Ovary (tissue), 7 donors: ENCODE measurements at regions not wholly inside any gene's neighbourhood (a gene's known extent, or its start where the extent isn't known, plus 50 kb on each side); places are given as distances from the start of the nearest gene placed in this dataset.

ENCODE experiments used
- DNase-seq, 5 donors: peaks; one replicate each; pipeline ENCODE4 v3.0.0-alpha.2; 2019 to 2020
- H3K27ac ChIP-seq, 2 donors: fragments of 200-600 bp; one replicate each; pipeline versions ENCODE4 v1.5.1 to v1.8.0; 2019 to 2022
- H3K27me3 ChIP-seq: fragments of 200-600 bp; one replicate; pipeline ENCODE4 v1.8.0; 2022
- H3K36me3 ChIP-seq: fragments of 200-600 bp; sonication (generic); one replicate; pipeline ENCODE4 v1.5.1; 2019
- H3K4me1 ChIP-seq: one replicate; pipeline ENCODE4 v1.8.1; 2013; ENCODE audit warnings: mild to moderate bottlenecking, moderate library complexity; ENCODE audit not compliant: insufficient read depth
- H3K4me3 ChIP-seq: fragments of 200-600 bp; sonication (generic); one replicate; pipeline ENCODE4 v1.5.1; 2017
- H3K9me3 ChIP-seq, 2 donors: fragments of 200-600 bp in 1 of 2; sonication (generic) in 1 of 2; one replicate each; pipeline versions ENCODE4 v1.5.1 to v1.8.1; 2013 to 2019; ENCODE audit warnings: mild to moderate bottlenecking in 1 of 2, moderate library complexity in 1 of 2
- CTCF ChIP-seq, 3 donors: fragments of 450-650 bp in 2 of 3; fragments of 200-600 bp in 1 of 3; IDR thresholded peaks; one replicate each; pipeline versions ENCODE4 v1.5.1 to v1.8.0; 2016 to 2022; ENCODE audit warnings: antibody characterized with exemption in 3 of 3, mild to moderate bottlenecking in 1 of 3
- EP300 ChIP-seq: sonication (generic); formaldehyde crosslinking; IDR thresholded peaks from one replicate; pipeline ENCODE4 v1.6.1; 2017; ENCODE audit warnings: antibody characterized with exemption
- POLR2A ChIP-seq: fragments of 450-650 bp; IDR thresholded peaks from one replicate; pipeline ENCODE4 v1.6.1; 2017; ENCODE audit warnings: antibody characterized with exemption, mild to moderate bottlenecking, moderate library complexity
- WGBS, 3 donors: extraction: QIAGEN DNeasy Blood & Tissue Kit in 1 of 3; methylation state at CpG; one replicate each; pipeline versions ENCODE4 v1.1.5 to v1.1.7; 2013 to 2017; 5-methylcytosine and 5-hydroxymethylcytosine counted together
- intact Hi-C, 4 donors: fragments of 100-400 bp; cut with DNase I; formaldehyde crosslinking; loops; one replicate each; pipeline versions ENCODE4 v1.11.0 to v1.15.1; 2022 to 2023
- donor health status: DM: no; HTN: no; CAD: no; lungs with moderate emphysema.
- donor health status: DM: no; HTN: no; CAD: no.
- donor health status: Bipolar disorder and iron deficiency.
- donor health status: DM: no; HTN: no; CAD: no.
- donor health status: DM: yes; HTN: yes; CAD: no.

GRCh38 chr18:75341897-75342296 is 85.6 kb downstream of the SMIM21 start:
- no peak for DNase-seq
- Histone ChIP-seq H3K27me3 (no peaks in the 10 kb centered on the region), H3K36me3 (no peaks in the 10 kb centered on the region), H3K9me3 (no peaks in the 10 kb centered on the region), H3K27ac (no peak overlapping the region), H3K4me1 (peaks cover 2% of the 10 kb centered on the region), H3K4me3 (no peak overlapping the region)
- 61 to 78% (median 70%) methylated on average over 6 of the region's 6 CpGs for WGBS, 3 donors
- no peak for TF ChIP-seq CTCF (IDR thresholded peaks at IDR 0.05)
- TF ChIP-seq POLR2A = no peak
- TF ChIP-seq EP300 = no peak
- intact Hi-C loops = no loop called here

GRCh38 chr18:75341267-75341666 is 86.2 kb downstream of the SMIM21 start:
- no peaks in the 10 kb centered on the region for H3K27me3 ChIP-seq
- H3K36me3 ChIP-seq = no peaks in the 10 kb centered on the region
- H3K4me3 ChIP-seq = no peak overlapping the region
- TF ChIP-seq CTCF (IDR thresholded peaks at IDR 0.05) = no peak
- no peak for TF ChIP-seq POLR2A
- no peak for TF ChIP-seq EP300
- H3K27ac ChIP-seq = no peak overlapping the region
- 21 to 41% (median 28%) methylated on average over 9 of the region's 9 CpGs for WGBS, 3 donors
- intact Hi-C loops = no loop called here
- peak in 1 of 5 donors; percentile 40 for DNase-seq
- H3K4me1 ChIP-seq = peaks cover 2% of the 10 kb centered on the region
- H3K9me3 ChIP-seq = no peaks in the 10 kb centered on the region

GRCh38 chr18:75339936-75340605 is 87.4 kb downstream of the SMIM21 start:
- 95 to 96% (median 96%) methylated on average over 21 of the region's 21 CpGs for WGBS, 3 donors
- H3K27me3 ChIP-seq = no peaks in the 10 kb centered on the region
- no peak for DNase-seq
- no peaks in the 10 kb centered on the region for H3K36me3 ChIP-seq
- TF ChIP-seq EP300 (no peak), POLR2A (no peak), CTCF (IDR thresholded peaks at IDR 0.05) (no peak)
- no peak overlapping the region for H3K27ac ChIP-seq
- no peak overlapping the region for H3K4me3 ChIP-seq
- intact Hi-C loops = no loop called here
- H3K4me1 ChIP-seq = peaks cover 2% of the 10 kb centered on the region
- no peaks in the 10 kb centered on the region for H3K9me3 ChIP-seq
